H9 (cell line): ENCODE measurements at regions not wholly inside any gene's neighbourhood (a gene's known extent, or its start where the extent isn't known, plus 50 kb on each side); places are given as distances from the start of the nearest gene placed in this dataset.

Experiments used
- DNase-seq: peaks from one replicate; pipeline ENCODE4 v3.0.0-alpha.2; 2017
- H2AFZ ChIP-seq: one replicate; pipeline ENCODE4 v1.6.1; 2013; ENCODE audit warnings: mild to moderate bottlenecking, low read length, control low read depth, moderate library complexity
- H2AK5ac ChIP-seq: 2 replicates; pipeline ENCODE4 v1.6.1; 2013; ENCODE audit warnings: low read length, control low read depth, mixed read lengths; ENCODE audit not compliant: insufficient read length
- H2BK120ac ChIP-seq: one replicate; pipeline ENCODE4 v1.6.1; 2013; ENCODE audit warnings: low read depth, mild to moderate bottlenecking, low read length, control low read depth, inconsistent platforms; ENCODE audit not compliant: poor library complexity, severe bottlenecking
- H2BK12ac ChIP-seq: 2 replicates; pipeline ENCODE4 v1.6.1; 2013; ENCODE audit warnings: low read length, control low read depth, mixed read lengths, low read depth; ENCODE audit not compliant: insufficient read length
- H2BK15ac ChIP-seq: 2 replicates; pipeline ENCODE4 v1.6.1; 2013; ENCODE audit warnings: low read depth, low read length, control low read depth
- H2BK20ac ChIP-seq: one replicate; pipeline ENCODE4 v1.6.1; 2013; ENCODE audit warnings: low read depth, mild to moderate bottlenecking, low read length, control low read depth, inconsistent platforms; ENCODE audit not compliant: poor library complexity, severe bottlenecking
- H2BK5ac ChIP-seq: 2 replicates; pipeline ENCODE4 v1.6.1; 2013; ENCODE audit warnings: low read length, control low read depth, mixed read lengths; ENCODE audit not compliant: insufficient read length
- H3K14ac ChIP-seq: 2 replicates; pipeline ENCODE4 v1.6.1; 2013; ENCODE audit warnings: low read length, control low read depth; ENCODE audit not compliant: insufficient read depth
- H3K18ac ChIP-seq: 2 replicates; pipeline ENCODE4 v1.6.1; 2013; ENCODE audit warnings: low read depth, mild to moderate bottlenecking, mixed read lengths, low read length, control low read depth; ENCODE audit not compliant: insufficient read length
- H3K23ac ChIP-seq: 2 replicates; pipeline ENCODE4 v1.6.1; 2013; ENCODE audit warnings: low read length, control low read depth, mixed read lengths, low read depth; ENCODE audit not compliant: insufficient read length
- H3K23me2 ChIP-seq: 2 replicates; pipeline ENCODE4 v1.6.1; 2013; ENCODE audit warnings: low read depth, mild to moderate bottlenecking, mixed read lengths, low read length, control low read depth; ENCODE audit not compliant: insufficient read length, poor library complexity, severe bottlenecking
- H3K27ac ChIP-seq: 2 replicates; pipeline ENCODE4 v1.5.1; 2013; ENCODE audit warnings: low read length, control low read depth, mixed read lengths, low read depth; ENCODE audit not compliant: insufficient read length
- H3K27me3 ChIP-seq: 2 replicates; pipeline ENCODE4 v1.6.1; 2013; ENCODE audit warnings: low read length, control low read depth, inconsistent platforms; ENCODE audit not compliant: insufficient read depth
- H3K4ac ChIP-seq: 2 replicates; pipeline ENCODE4 v1.6.1; 2013; ENCODE audit warnings: low read depth, mild to moderate bottlenecking, control low read depth, inconsistent platforms, low read length, moderate library complexity
- H3K4me1 ChIP-seq: 2 replicates; pipeline ENCODE4 v1.6.1; 2013; ENCODE audit warnings: low read length, control low read depth, inconsistent platforms; ENCODE audit not compliant: insufficient read depth
- H3K4me2 ChIP-seq: 2 replicates; pipeline ENCODE4 v1.6.1; 2013; ENCODE audit warnings: low read length, control low read depth, mixed read lengths; ENCODE audit not compliant: insufficient read length, insufficient read depth
- H3K56ac ChIP-seq: 2 replicates; pipeline ENCODE4 v1.6.1; 2013; ENCODE audit warnings: low read depth, mild to moderate bottlenecking, mixed read lengths, low read length, control low read depth; ENCODE audit not compliant: insufficient read length
- H3K79me1 ChIP-seq: 2 replicates; pipeline ENCODE4 v1.6.1; 2013; ENCODE audit warnings: low read depth, mild to moderate bottlenecking, moderate library complexity, low read length, control low read depth, inconsistent platforms; ENCODE audit not compliant: insufficient read depth, poor library complexity, severe bottlenecking
- H3K79me2 ChIP-seq: 2 replicates; pipeline ENCODE4 v1.6.1; 2013; ENCODE audit warnings: low read length, control low read depth, inconsistent platforms; ENCODE audit not compliant: insufficient read depth
- H3K9ac ChIP-seq: 2 replicates; pipeline ENCODE4 v1.6.1; 2013; ENCODE audit warnings: low read length, control low read depth, mixed read lengths; ENCODE audit not compliant: insufficient read length; ENCODE audit errors: extremely low read depth
- H3K9me3 ChIP-seq: one replicate; pipeline ENCODE4 v1.6.1; 2013; ENCODE audit warnings: low read depth, low read length, inconsistent platforms; ENCODE audit not compliant: control insufficient read depth
- H3T11ph ChIP-seq: one replicate; pipeline ENCODE4 v1.6.1; 2013; ENCODE audit warnings: mild to moderate bottlenecking, low read length, control low read depth, inconsistent platforms
- H4K20me1 ChIP-seq: one replicate; pipeline ENCODE4 v1.6.1; 2013; ENCODE audit not compliant: control insufficient read depth, insufficient read length, insufficient read depth
- H4K5ac ChIP-seq: 2 replicates; pipeline ENCODE4 v1.6.1; 2013; ENCODE audit warnings: low read depth, mild to moderate bottlenecking, mixed read lengths, low read length, control low read depth; ENCODE audit not compliant: insufficient read length
- H4K8ac ChIP-seq: replicated peaks from 2 replicates; pipeline ENCODE4 v1.6.1; 2013; ENCODE audit warnings: low read length, control low read depth, mixed read lengths, low read depth; ENCODE audit not compliant: insufficient read length
- H4K91ac ChIP-seq: 2 replicates; pipeline ENCODE4 v1.6.1; 2013; ENCODE audit warnings: low read depth, mild to moderate bottlenecking, moderate library complexity, mixed read lengths, low read length, control low read depth; ENCODE audit not compliant: insufficient read length
- H3K27ac Mint-ChIP-seq, 3 experiments: 2 replicates in 2 of 3; 3 replicates in 1 of 3; pipeline ENCODE4 v1.8.0; 2020 to 2021; ENCODE audit warnings: mixed read lengths in 3 of 3, mild to moderate bottlenecking in 1 of 3, moderate library complexity in 1 of 3
- H3K27me3 Mint-ChIP-seq: 2 replicates; pipeline ENCODE4 v1.8.0; 2021; ENCODE audit warnings: low read depth, mild to moderate bottlenecking, moderate library complexity, mixed read lengths
- H3K36me3 Mint-ChIP-seq, 3 experiments: 2 replicates in 2 of 3; 3 replicates in 1 of 3; pipeline ENCODE4 v1.8.0; 2020 to 2021; ENCODE audit warnings: low read depth in 3 of 3, mixed read lengths in 3 of 3; ENCODE audit not compliant: insufficient read depth in 1 of 3
- H3K4me1 Mint-ChIP-seq, 2 experiments: 2 replicates each; pipeline ENCODE4 v1.8.0; 2020; ENCODE audit warnings: mixed read lengths in 2 of 2
- H3K4me3 Mint-ChIP-seq, 2 experiments: 2 replicates in 1 of 2; 3 replicates in 1 of 2; pipeline ENCODE4 v1.8.0; 2020 to 2021; ENCODE audit warnings: mild to moderate bottlenecking in 2 of 2, mixed read lengths in 2 of 2, moderate library complexity in 1 of 2
- H3K9me3 Mint-ChIP-seq, 2 experiments: 2 replicates in 1 of 2; 3 replicates in 1 of 2; pipeline ENCODE4 v1.8.0; 2020; ENCODE audit warnings: mild to moderate bottlenecking in 2 of 2, mixed read lengths in 2 of 2, moderate library complexity in 1 of 2
- WGBS: extraction: QIAGEN DNeasy Blood & Tissue Kit; methylation state at CpG from one replicate; pipeline ENCODE4 v1.1.7; 2013; ENCODE audit warnings: missing lambda C conversion rate, low lambda C conversion rate, mixed read lengths; ENCODE audit not compliant: insufficient read length; ENCODE audit errors: extremely low coverage; 5-methylcytosine and 5-hydroxymethylcytosine counted together
- TF ChIP-seq, protein P1 (sequence below): fragments of 200-600 bp; sonication (generic); conservative IDR thresholded peaks from 3 replicates; pipeline ENCODE4 v1.8.0; 2021; ENCODE audit warnings: antibody characterized with exemption, mild to moderate bottlenecking

DNA sequence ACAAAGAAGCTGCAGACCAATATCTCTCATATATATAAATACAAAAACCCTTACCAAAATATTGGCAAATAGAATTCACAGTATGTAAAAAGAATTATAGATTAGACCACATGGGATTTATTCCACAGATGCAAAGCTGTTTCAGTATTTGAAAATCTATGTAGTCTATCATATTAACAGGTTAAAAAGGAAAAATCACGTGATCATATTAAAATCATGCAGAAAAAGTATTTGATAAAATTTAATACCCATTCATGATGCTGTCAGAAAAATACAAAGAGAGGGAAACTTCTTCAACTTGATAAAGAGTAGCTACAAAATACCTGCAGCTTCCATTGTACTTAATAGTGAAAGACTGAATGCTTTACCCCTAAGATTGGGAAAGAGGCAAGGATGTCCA is 67.2 kb upstream of the CD44 start:
- no peak overlapping the region for H4K5ac ChIP-seq
- H2BK15ac ChIP-seq, result no peak overlapping the region
- H3K79me1 ChIP-seq, result no peaks in the 10 kb centered on the region
- H2BK20ac ChIP-seq, result no peak overlapping the region
- H3K4ac ChIP-seq, result no peak overlapping the region
- no peak overlapping the region for H3T11ph ChIP-seq
- no peak overlapping the region for H3K27ac Mint-ChIP-seq
- no peak overlapping the region for H3K23ac ChIP-seq
- H3K9ac ChIP-seq, result no peak overlapping the region
- no peaks in the 10 kb centered on the region for H3K4me1 ChIP-seq
- no peak overlapping the region for H2AK5ac ChIP-seq
- H3K27me3 Mint-ChIP-seq, result no peaks in the 10 kb centered on the region; the same call in 1 of the 2 replicates
- H2BK12ac ChIP-seq, result no peak overlapping the region
- H3K9me3 Mint-ChIP-seq, result peaks cover 8 to 12% of the 10 kb centered on the region in 2 experiments
- no peaks in the 10 kb centered on the region for H3K9me3 ChIP-seq
- no peak overlapping the region for H3K14ac ChIP-seq
- H4K91ac ChIP-seq, result no peak overlapping the region
- H3K27me3 ChIP-seq, result no peaks in the 10 kb centered on the region
- no peak overlapping the region for H3K27ac ChIP-seq
- H2BK5ac ChIP-seq, result no peak overlapping the region
- no peaks in the 10 kb centered on the region for H3K4me1 Mint-ChIP-seq
- no peaks in the 10 kb centered on the region for H3K23me2 ChIP-seq
- H2AFZ ChIP-seq, result no peak overlapping the region
- WGBS, result no CpG with 5 or more reads among the region's 1 CpG
- TF ChIP-seq, protein P1, sequence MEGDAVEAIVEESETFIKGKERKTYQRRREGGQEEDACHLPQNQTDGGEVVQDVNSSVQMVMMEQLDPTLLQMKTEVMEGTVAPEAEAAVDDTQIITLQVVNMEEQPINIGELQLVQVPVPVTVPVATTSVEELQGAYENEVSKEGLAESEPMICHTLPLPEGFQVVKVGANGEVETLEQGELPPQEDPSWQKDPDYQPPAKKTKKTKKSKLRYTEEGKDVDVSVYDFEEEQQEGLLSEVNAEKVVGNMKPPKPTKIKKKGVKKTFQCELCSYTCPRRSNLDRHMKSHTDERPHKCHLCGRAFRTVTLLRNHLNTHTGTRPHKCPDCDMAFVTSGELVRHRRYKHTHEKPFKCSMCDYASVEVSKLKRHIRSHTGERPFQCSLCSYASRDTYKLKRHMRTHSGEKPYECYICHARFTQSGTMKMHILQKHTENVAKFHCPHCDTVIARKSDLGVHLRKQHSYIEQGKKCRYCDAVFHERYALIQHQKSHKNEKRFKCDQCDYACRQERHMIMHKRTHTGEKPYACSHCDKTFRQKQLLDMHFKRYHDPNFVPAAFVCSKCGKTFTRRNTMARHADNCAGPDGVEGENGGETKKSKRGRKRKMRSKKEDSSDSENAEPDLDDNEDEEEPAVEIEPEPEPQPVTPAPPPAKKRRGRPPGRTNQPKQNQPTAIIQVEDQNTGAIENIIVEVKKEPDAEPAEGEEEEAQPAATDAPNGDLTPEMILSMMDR, result no peak
- no peak overlapping the region for H4K8ac ChIP-seq
- DNase-seq, result no peak
- H3K4me2 ChIP-seq, result no peak overlapping the region
- peaks cover 0 to 13% (median 2%) of the 10 kb centered on the region in 3 experiments; a peak in 5 of 7 replicates for H3K36me3 Mint-ChIP-seq
- no peak overlapping the region for H2BK120ac ChIP-seq
- no peaks in the 10 kb centered on the region for H4K20me1 ChIP-seq
- no peak overlapping the region for H3K18ac ChIP-seq
- no peak overlapping the region for H3K56ac ChIP-seq
- no peaks in the 10 kb centered on the region for H3K79me2 ChIP-seq
- no peak overlapping the region for H3K4me3 Mint-ChIP-seq
